ENCODE measurements at regions not wholly inside any gene's neighbourhood (a gene's known extent, or its start where the extent isn't known, plus 50 kb on each side); places are given as distances from the start of the nearest gene placed in this dataset.
"Not testable (repeated sequence)": the region's sequence is repeated elsewhere in the genome, so short reads cannot be mapped to it uniquely, and the experiment has no call there.

GRCh38 chr1:38146079-38146478 is 99.5 kb upstream of the POU3F1 start:
- not testable (repeated sequence) for TF ChIP-seq CTCF, EZH2, EZH2phosphoT487 (IDR thresholded peaks at IDR 0.05)
